Progenitor cell of endocrine pancreas (in vitro differentiated cells): ENCODE measurements at regions not wholly inside any gene's neighbourhood (a gene's known extent, or its start where the extent isn't known, plus 50 kb on each side); places are given as distances from the start of the nearest gene placed in this dataset.

ENCODE experiments used
- DNase-seq: peaks from one replicate; pipeline ENCODE4 v3.0.0; 2021; ENCODE audit warnings: low spot score; ENCODE audit not compliant: unreplicated experiment
- H3K27ac Mint-ChIP-seq: 2 replicates; pipeline ENCODE4 v1.8.0; 2021; ENCODE audit warnings: mild to moderate bottlenecking, moderate library complexity, mixed read lengths
- H3K27me3 Mint-ChIP-seq: 2 replicates; pipeline ENCODE4 v1.8.0; 2021; ENCODE audit warnings: mixed read lengths
- H3K36me3 Mint-ChIP-seq: 2 replicates; pipeline ENCODE4 v1.8.0; 2022; ENCODE audit warnings: mixed read lengths; ENCODE audit not compliant: insufficient read depth
- H3K4me1 Mint-ChIP-seq: 2 replicates; pipeline ENCODE4 v1.8.0; 2021; ENCODE audit warnings: low read depth, mixed read lengths
- H3K4me3 Mint-ChIP-seq: 2 replicates; pipeline ENCODE4 v1.8.0; 2021; ENCODE audit warnings: low read depth, mild to moderate bottlenecking, moderate library complexity, mixed read lengths
- H3K9me3 Mint-ChIP-seq: 2 replicates; pipeline ENCODE4 v1.8.0; 2021; ENCODE audit warnings: low read depth, mixed read lengths
- TF ChIP-seq, protein P1 (sequence below): fragments of 200-600 bp; sonication (generic); IDR thresholded peaks from one replicate; pipeline ENCODE4 v1.5.0; 2021; ENCODE audit warnings: antibody characterized with exemption, mild to moderate bottlenecking; ENCODE audit not compliant: unreplicated experiment

DNA sequence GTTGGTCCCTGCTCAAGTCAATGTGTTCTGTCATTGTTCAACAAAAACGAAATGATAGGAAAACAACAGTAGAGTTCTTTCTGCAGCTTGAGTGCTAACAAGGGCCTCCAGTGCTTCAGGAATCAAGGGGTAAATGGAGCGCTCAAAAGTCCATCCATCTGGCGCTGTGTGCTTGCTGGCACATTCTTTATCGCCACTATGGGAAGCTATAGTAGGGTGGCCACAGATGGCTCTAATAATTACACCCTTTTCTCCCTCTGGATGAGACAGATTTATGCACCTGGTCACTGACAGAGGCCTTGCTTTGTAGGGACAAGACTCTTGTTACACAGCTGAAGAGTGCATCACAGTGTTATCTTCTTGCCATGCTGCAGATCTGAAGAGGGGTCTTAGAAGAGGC, 136.0 kb downstream of the GDAP2 start:
- Mint-ChIP-seq H3K27me3 (no peaks in the 10 kb centered on the region), H3K4me3 (no peak overlapping the region), H3K36me3 (no peaks in the 10 kb centered on the region), H3K27ac (no peak overlapping the region), H3K4me1 (peaks cover 1% of the 10 kb centered on the region), H3K9me3 (peaks cover 6% of the 10 kb centered on the region)
- DNase-seq = no peak
- TF ChIP-seq, protein P1, sequence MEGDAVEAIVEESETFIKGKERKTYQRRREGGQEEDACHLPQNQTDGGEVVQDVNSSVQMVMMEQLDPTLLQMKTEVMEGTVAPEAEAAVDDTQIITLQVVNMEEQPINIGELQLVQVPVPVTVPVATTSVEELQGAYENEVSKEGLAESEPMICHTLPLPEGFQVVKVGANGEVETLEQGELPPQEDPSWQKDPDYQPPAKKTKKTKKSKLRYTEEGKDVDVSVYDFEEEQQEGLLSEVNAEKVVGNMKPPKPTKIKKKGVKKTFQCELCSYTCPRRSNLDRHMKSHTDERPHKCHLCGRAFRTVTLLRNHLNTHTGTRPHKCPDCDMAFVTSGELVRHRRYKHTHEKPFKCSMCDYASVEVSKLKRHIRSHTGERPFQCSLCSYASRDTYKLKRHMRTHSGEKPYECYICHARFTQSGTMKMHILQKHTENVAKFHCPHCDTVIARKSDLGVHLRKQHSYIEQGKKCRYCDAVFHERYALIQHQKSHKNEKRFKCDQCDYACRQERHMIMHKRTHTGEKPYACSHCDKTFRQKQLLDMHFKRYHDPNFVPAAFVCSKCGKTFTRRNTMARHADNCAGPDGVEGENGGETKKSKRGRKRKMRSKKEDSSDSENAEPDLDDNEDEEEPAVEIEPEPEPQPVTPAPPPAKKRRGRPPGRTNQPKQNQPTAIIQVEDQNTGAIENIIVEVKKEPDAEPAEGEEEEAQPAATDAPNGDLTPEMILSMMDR = no peak

DNA sequence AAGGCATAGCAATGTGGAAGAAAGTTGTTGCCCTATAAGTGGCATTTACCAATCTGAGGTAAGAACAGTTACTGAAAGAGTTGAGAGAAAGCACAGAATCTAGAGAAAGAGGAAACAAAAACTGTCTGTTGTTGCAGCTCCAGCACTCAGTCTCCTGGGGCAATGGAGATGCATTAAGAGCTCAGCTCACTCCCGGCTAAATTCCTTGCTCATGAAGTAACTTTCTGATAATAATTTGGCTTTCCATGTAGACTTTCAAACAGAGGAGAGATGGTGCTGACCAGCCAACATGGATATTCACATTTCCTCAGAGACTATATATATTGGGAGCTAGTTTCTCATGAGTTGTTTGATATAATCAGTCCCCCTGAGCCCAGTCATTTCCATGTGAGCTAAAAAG, 135.3 kb downstream of the GDAP2 start:
- TF ChIP-seq, protein P1 = no peak
- Mint-ChIP-seq H3K4me1 (peaks cover 1% of the 10 kb centered on the region), H3K36me3 (no peaks in the 10 kb centered on the region), H3K9me3 (peaks cover 6% of the 10 kb centered on the region), H3K4me3 (no peak overlapping the region), H3K27me3 (no peaks in the 10 kb centered on the region), H3K27ac (no peak overlapping the region)
- no peak for DNase-seq

DNA sequence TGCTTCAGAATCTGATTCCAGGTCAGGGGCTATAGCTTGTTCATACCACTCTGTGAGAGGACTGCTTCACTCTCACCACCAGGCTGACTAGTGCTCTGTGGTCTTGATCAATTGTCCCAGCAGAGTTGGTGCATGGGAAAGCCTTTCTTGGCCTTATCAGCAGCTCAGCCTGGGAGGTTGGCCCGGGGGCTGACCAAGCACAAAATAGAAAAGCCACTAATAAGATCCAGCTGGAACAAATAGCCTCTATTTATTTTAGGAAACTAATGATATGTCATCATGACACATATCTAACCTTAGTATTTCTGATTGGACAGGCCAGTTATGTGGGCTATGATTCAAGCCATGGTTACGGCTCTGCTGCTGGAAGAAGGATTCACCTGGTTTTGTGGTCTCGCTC, 134.2 kb downstream of the GDAP2 start:
- TF ChIP-seq, protein P1 = no peak
- Mint-ChIP-seq H3K9me3 (peaks cover 6% of the 10 kb centered on the region), H3K4me1 (peaks cover 1% of the 10 kb centered on the region), H3K4me3 (no peak overlapping the region), H3K36me3 (no peaks in the 10 kb centered on the region), H3K27ac (peak overlapping the region; percentile 12), H3K27me3 (no peaks in the 10 kb centered on the region)
- DNase-seq = no peak

DNA sequence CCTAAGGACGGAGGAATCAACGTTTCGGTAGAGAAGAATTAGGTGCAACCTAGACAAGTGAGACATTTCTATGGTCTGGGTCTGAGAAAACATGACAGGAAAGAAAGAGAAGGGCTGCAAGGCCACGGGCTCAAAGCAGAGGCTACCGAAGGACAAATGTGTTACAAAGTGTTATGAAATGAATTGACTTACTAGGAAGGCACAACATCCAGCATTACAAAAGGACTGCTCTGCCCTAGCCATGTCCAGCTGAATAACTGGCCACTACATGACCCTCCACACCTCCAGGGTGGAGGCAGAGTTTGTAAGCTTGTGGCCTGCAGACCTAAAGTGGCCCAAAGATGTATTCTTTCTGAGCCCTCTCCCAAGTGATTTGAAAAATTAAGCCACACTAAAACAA, 133.6 kb downstream of the GDAP2 start:
- H3K4me3 Mint-ChIP-seq = no peak overlapping the region
- peaks cover 6% of the 10 kb centered on the region for H3K9me3 Mint-ChIP-seq
- peaks cover 1% of the 10 kb centered on the region for H3K4me1 Mint-ChIP-seq
- no peaks in the 10 kb centered on the region for H3K27me3 Mint-ChIP-seq
- TF ChIP-seq, protein P1 = no peak
- H3K36me3 Mint-ChIP-seq = no peaks in the 10 kb centered on the region
- H3K27ac Mint-ChIP-seq = no peak overlapping the region
- no peak for DNase-seq

DNA sequence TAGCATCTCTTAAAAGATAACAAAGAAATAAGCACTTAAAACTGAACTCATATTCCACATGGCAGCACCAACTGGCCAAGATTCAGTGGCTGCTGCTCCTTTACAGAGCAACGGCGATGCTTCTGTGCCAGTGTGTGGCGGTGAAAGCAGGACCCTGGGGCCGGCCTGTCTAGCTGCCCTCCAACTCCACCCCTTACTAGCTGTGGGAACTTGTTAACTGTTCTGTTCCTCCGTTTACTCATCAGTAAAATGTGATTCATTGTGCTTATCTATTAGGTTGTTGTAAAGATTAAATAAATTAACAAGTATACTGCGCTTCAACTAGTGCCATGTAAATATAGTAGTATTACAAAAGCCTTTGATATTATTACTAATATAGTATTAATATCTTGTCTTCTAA, 133.2 kb downstream of the GDAP2 start:
- Mint-ChIP-seq H3K36me3 (no peaks in the 10 kb centered on the region), H3K4me3 (no peak overlapping the region), H3K27me3 (no peaks in the 10 kb centered on the region), H3K4me1 (peaks cover 1% of the 10 kb centered on the region), H3K27ac (no peak overlapping the region), H3K9me3 (peaks cover 6% of the 10 kb centered on the region)
- no peak for DNase-seq
- TF ChIP-seq, protein P1 = no peak
